HG02938 (cell line): ENCODE measurements at regions not wholly inside any gene's neighbourhood (a gene's known extent, or its start where the extent isn't known, plus 50 kb on each side); places are given as distances from the start of the nearest gene placed in this dataset.

ENCODE experiments used
- ATAC-seq: cut with Tn5 transposase; IDR thresholded peaks from one replicate; pipeline ENCODE4 v1.9.1; 2021; ENCODE audit warnings: mild to moderate bottlenecking, moderate library complexity; ENCODE audit not compliant: unreplicated experiment

GRCh38 chr4:35105486-35105885, 1138.8 kb downstream of the ARAP2 start:
- ATAC-seq, result no peak

GRCh38 chr4:35106091-35106734, 1138.1 kb downstream of the ARAP2 start:
- ATAC-seq, result no peak

- no peak for ATAC-seq
Measured at GRCh38 chr4:35124106-35124505, 1120.2 kb downstream of the ARAP2 start.

GRCh38 chr4:35125995-35126712, 1118.2 kb downstream of the ARAP2 start:
- no peak for ATAC-seq

GRCh38 chr4:35138449-35138848, 1105.9 kb downstream of the ARAP2 start:
- no peak for ATAC-seq

GRCh38 chr4:35147761-35148160, 1096.6 kb downstream of the ARAP2 start:
- ATAC-seq, result no peak

GRCh38 chr4:35151816-35152572, 1092.3 kb downstream of the ARAP2 start:
- no peak for ATAC-seq

GRCh38 chr4:35163168-35163567, 1081.1 kb downstream of the ARAP2 start:
- no peak for ATAC-seq

- ATAC-seq, result no peak
Measured at GRCh38 chr4:35164063-35164462, 1080.3 kb downstream of the ARAP2 start.

- ATAC-seq, result no peak
Measured at GRCh38 chr4:35166466-35166865, 1077.8 kb downstream of the ARAP2 start.

GRCh38 chr4:35167385-35167784, 1076.9 kb downstream of the ARAP2 start:
- ATAC-seq, result no peak

- no peak for ATAC-seq
Measured at GRCh38 chr4:35175487-35175886, 1068.8 kb downstream of the ARAP2 start.

- no peak for ATAC-seq
Measured at GRCh38 chr4:35175894-35176293, 1068.4 kb downstream of the ARAP2 start.

GRCh38 chr4:35182451-35182850, 1061.9 kb downstream of the ARAP2 start:
- no peak for ATAC-seq

- no peak for ATAC-seq
Measured at GRCh38 chr4:35189988-35190613, 1054.2 kb downstream of the ARAP2 start.

GRCh38 chr4:35201403-35201802, 1042.9 kb downstream of the ARAP2 start:
- ATAC-seq, result no peak

GRCh38 chr4:35216636-35217035, 1027.7 kb downstream of the ARAP2 start:
- no peak for ATAC-seq

GRCh38 chr4:35217331-35217730, 1027.0 kb downstream of the ARAP2 start:
- no peak for ATAC-seq

- no peak for ATAC-seq
Measured at GRCh38 chr4:35228313-35228712, 1016.0 kb downstream of the ARAP2 start.

GRCh38 chr4:35229021-35229420, 1015.3 kb downstream of the ARAP2 start:
- no peak for ATAC-seq

GRCh38 chr4:35237924-35238323, 1006.4 kb downstream of the ARAP2 start:
- ATAC-seq, result no peak
